Fibroblast of skin of right biceps (primary cell): ENCODE measurements at regions not wholly inside any gene's neighbourhood (a gene's known extent, or its start where the extent isn't known, plus 50 kb on each side); places are given as distances from the start of the nearest gene placed in this dataset.
"Not testable (repeated sequence)": the region's sequence is repeated elsewhere in the genome, so short reads cannot be mapped to it uniquely, and the experiment has no call there.

Experiments
- DNase-seq: peaks from one replicate; pipeline ENCODE4 v3.0.0-alpha.2; 2013

GRCh38 chr2:186399082-186399644 is 86.9 kb upstream of the ZC3H15 start:
- DNase-seq: no peak

GRCh38 chr2:186405842-186406241 is 80.2 kb upstream of the ZC3H15 start:
- no peak for DNase-seq

- DNase-seq: no peak
Measured at GRCh38 chr2:186407611-186408010, 78.4 kb upstream of the ZC3H15 start.

- no peak for DNase-seq
Measured at GRCh38 chr2:186410802-186411201, 75.3 kb upstream of the ZC3H15 start.

GRCh38 chr2:186422226-186422625 is 63.8 kb upstream of the ZC3H15 start:
- DNase-seq: peak; percentile 75

GRCh38 chr2:186423481-186423880 is 62.6 kb upstream of the ZC3H15 start:
- DNase-seq: no peak

GRCh38 chr2:186424265-186424664 is 61.8 kb upstream of the ZC3H15 start:
- DNase-seq: no peak

GRCh38 chr2:186425576-186425975 is 60.5 kb upstream of the ZC3H15 start:
- DNase-seq: no peak

- no peak for DNase-seq
Measured at GRCh38 chr2:186426153-186427016, 59.7 kb upstream of the ZC3H15 start.

- not testable (repeated sequence) for DNase-seq
Measured at GRCh38 chr2:186427017-186427350, 59.1 kb upstream of the ZC3H15 start.

GRCh38 chr2:186427970-186428369 is 58.1 kb upstream of the ZC3H15 start:
- DNase-seq: no peak

- no peak for DNase-seq
Measured at GRCh38 chr2:186429104-186429503, 57.0 kb upstream of the ZC3H15 start.

- DNase-seq: no peak
Measured at GRCh38 chr2:186431306-186431705, 54.8 kb upstream of the ZC3H15 start.

GRCh38 chr2:186433040-186433439 is 53.0 kb upstream of the ZC3H15 start:
- DNase-seq: no peak

- no peak for DNase-seq
Measured at GRCh38 chr2:186433777-186434432, 52.2 kb upstream of the ZC3H15 start.
